SK-N-SH (cell line): ENCODE measurements at regions not wholly inside any gene's neighbourhood (a gene's known extent, or its start where the extent isn't known, plus 50 kb on each side); places are given as distances from the start of the nearest gene placed in this dataset.

Experiments
- EZH2phosphoT487 ChIP-seq: fragments of 200-600 bp; sonication (generic); IDR thresholded peaks from 2 replicates; pipeline ENCODE4 v1.6.1; 2017; ENCODE audit warnings: low read depth, mixed run types, mild to moderate bottlenecking, antibody characterized with exemption, moderate library complexity, borderline replicate concordance
- RAD21 ChIP-seq: IDR thresholded peaks from 2 replicates; pipeline ENCODE4 v1.6.1; 2012; ENCODE audit warnings: mild to moderate bottlenecking, low read length
- SIN3A ChIP-seq: IDR thresholded peaks from 2 replicates; pipeline ENCODE4 v1.6.1; 2012; ENCODE audit warnings: low read depth, mild to moderate bottlenecking, low read length, moderate library complexity, borderline replicate concordance
- TF ChIP-seq, protein P1 (sequence below): fragments of 200-600 bp; sonication (generic); IDR thresholded peaks from 2 replicates; pipeline ENCODE4 v1.6.1; 2017; ENCODE audit warnings: antibody characterized with exemption, mild to moderate bottlenecking, moderate library complexity

DNA sequence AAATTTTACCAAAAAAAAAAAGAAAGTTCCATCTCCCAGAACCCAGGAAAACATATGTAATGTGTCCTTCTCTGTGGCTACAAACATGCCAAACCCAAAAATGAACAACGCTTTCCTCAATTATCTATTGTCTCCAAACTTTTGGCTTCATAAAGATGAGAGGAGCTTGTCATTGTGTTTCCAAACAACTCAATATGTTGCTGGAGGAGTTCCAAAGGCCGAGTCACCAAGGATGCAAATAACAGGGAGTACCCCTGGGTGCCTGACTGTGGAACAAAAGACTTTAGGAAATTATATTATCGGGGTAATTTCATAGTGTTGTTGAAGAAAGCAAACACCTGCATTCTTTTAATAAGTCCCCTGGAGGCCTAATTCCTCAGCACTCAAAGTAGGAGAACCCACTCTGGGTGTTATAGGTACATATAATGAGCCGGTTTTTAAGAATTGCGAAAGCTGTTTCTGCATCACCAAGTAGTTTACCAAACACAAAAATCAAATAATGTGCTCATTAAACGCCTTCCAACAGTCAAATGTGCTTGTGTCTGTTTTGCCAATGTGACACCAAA is 206.3 kb upstream of the PRICKLE2 start:
- TF ChIP-seq, protein P1, sequence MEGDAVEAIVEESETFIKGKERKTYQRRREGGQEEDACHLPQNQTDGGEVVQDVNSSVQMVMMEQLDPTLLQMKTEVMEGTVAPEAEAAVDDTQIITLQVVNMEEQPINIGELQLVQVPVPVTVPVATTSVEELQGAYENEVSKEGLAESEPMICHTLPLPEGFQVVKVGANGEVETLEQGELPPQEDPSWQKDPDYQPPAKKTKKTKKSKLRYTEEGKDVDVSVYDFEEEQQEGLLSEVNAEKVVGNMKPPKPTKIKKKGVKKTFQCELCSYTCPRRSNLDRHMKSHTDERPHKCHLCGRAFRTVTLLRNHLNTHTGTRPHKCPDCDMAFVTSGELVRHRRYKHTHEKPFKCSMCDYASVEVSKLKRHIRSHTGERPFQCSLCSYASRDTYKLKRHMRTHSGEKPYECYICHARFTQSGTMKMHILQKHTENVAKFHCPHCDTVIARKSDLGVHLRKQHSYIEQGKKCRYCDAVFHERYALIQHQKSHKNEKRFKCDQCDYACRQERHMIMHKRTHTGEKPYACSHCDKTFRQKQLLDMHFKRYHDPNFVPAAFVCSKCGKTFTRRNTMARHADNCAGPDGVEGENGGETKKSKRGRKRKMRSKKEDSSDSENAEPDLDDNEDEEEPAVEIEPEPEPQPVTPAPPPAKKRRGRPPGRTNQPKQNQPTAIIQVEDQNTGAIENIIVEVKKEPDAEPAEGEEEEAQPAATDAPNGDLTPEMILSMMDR = no peak
- TF ChIP-seq SIN3A (no peak), RAD21 (no peak), EZH2phosphoT487 (no peak)
